Adrenal gland (tissue), 5 donors: ENCODE measurements at regions not wholly inside any gene's neighbourhood (a gene's known extent, or its start where the extent isn't known, plus 50 kb on each side); places are given as distances from the start of the nearest gene placed in this dataset.

Source experiments
- CTCF ChIP-seq, 6 experiments: fragments of 450-650 bp in 4 of 6; fragments of 200-600 bp in 2 of 6; sonication (generic) in 1 of 6; IDR thresholded peaks; 1 replicate in 5 of 6; 2 replicates in 1 of 6; pipeline versions ENCODE4 v1.5.1 to v1.8.0; 2016 to 2021; ENCODE audit warnings: antibody characterized with exemption in 6 of 6, mild to moderate bottlenecking in 2 of 6, moderate library complexity in 1 of 6
- POLR2A ChIP-seq, 2 donors: fragments of 450-650 bp; IDR thresholded peaks; one replicate each; pipeline ENCODE4 v1.6.1; 2017; ENCODE audit warnings: antibody characterized with exemption in 2 of 2, mild to moderate bottlenecking in 2 of 2, moderate library complexity in 1 of 2
- donor health status: DM: no; HTN: no; CAD: no.

GRCh38 chr3:74470313-74470712, 144.1 kb downstream of the CNTN3 start:
- TF ChIP-seq POLR2A (IDR thresholded peaks at IDR 0.05) (no peak), CTCF (IDR thresholded peaks at IDR 0.05) (no peak)
